D721Med (cell line): ENCODE measurements at regions not wholly inside any gene's neighbourhood (a gene's known extent, or its start where the extent isn't known, plus 50 kb on each side); places are given as distances from the start of the nearest gene placed in this dataset.
"Not testable (repeated sequence)": the region's sequence is repeated elsewhere in the genome, so short reads cannot be mapped to it uniquely, and the experiment has no call there.

Source experiments
- DNase-seq: peaks from one replicate; pipeline ENCODE4 v3.0.0; 2011; ENCODE audit warnings: low spot score; ENCODE audit not compliant: insufficient read length
- FAIRE-seq: peaks from 2 replicates; lab custom pipeline; 2011; peaks lifted over from hg19 to GRCh38; lab: Jason Lieb, UNC
- TF ChIP-seq, protein P1 (sequence below): IDR thresholded peaks from 2 replicates; pipeline ENCODE4 v1.5.1; 2012; ENCODE audit warnings: mild to moderate bottlenecking, control low read depth; ENCODE audit not compliant: insufficient read depth; ENCODE audit errors: missing control alignments

DNA sequence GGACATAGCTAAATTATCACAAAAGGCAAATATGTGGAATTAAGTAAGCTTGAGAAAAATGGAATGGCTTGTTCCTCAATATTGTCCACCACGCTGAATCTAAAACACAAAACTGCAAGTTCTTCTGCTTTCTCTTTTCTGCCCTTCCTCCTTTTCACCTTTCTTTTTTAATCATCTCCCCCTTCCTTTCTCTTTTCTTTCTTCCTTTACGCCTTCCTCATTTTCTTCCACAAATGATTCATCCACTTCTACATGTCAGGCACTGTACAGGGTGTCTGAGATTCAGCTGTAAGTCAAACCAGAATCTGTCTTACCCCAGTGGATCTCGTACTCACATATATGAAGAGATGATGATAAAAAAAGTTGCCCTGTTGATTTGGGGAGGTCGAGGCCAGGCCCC, 1182.5 kb downstream of the MRPL39 start:
- TF ChIP-seq, protein P1, sequence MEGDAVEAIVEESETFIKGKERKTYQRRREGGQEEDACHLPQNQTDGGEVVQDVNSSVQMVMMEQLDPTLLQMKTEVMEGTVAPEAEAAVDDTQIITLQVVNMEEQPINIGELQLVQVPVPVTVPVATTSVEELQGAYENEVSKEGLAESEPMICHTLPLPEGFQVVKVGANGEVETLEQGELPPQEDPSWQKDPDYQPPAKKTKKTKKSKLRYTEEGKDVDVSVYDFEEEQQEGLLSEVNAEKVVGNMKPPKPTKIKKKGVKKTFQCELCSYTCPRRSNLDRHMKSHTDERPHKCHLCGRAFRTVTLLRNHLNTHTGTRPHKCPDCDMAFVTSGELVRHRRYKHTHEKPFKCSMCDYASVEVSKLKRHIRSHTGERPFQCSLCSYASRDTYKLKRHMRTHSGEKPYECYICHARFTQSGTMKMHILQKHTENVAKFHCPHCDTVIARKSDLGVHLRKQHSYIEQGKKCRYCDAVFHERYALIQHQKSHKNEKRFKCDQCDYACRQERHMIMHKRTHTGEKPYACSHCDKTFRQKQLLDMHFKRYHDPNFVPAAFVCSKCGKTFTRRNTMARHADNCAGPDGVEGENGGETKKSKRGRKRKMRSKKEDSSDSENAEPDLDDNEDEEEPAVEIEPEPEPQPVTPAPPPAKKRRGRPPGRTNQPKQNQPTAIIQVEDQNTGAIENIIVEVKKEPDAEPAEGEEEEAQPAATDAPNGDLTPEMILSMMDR, result no peak

DNA sequence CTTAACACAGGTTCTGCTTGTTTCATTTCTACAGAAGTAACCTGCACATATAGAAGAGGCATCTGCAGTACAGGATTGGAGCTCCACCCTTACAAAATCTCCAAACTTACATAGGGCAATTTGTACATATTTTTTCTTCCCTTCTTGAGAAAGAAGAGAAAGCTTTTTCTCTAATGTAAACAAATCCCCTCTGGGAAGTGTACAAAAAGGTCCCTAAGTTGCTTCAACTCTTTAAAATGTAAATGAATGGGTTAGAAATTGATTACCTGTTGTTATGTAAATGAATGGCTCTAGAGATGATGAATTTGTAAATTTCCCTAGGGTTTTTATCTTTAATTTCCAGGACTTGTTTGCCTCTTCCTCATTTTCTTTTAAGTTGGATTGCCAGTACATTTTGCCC, 1183.7 kb downstream of the MRPL39 start:
- FAIRE-seq (no peak), DNase-seq (no peak)
- TF ChIP-seq, protein P1, result no peak

More for the DNA sequence above, 1182.5 kb downstream of the MRPL39 start:
- FAIRE-seq (no peak), DNase-seq (no peak)

DNA sequence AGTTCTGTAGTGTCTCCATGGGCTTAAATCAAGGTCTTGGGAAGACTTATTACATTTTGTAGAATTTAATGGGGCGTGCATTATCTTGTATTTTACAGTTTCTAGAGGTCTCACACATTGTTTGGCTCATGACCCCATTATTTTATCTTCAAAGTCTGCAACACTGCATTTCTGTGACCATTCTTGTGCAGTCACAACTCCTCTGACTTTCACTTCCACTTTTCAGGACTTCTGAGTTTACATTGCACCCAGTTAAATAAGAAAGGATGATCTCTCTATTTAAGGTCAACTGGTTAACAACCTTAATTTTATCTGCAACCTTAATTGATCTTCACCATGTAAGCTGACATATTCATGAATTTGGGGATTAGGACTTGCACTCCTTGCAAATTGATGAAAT, 1186.6 kb downstream of the MRPL39 start:
- TF ChIP-seq, protein P1, result no peak
- DNase-seq, result no peak
- FAIRE-seq, result no peak

DNA sequence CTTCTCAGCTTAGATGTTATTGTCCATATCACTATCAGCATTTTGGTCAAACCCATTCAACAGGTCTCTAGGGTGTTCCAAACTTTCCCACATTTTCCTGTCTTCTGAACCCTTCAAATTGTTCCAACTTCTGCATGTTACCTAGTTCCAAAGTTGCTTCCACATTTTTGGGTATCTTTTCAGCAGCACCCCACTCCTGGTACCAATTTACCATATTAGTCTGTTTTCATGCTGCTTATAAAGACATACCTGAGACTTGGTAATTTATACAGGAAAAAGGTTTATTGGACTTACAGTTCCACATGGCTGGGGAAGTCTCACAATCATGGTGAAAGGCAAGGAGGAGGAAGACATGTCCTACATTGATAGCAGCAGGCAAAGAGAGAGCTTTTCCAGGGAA, 1187.6 kb downstream of the MRPL39 start:
- not testable (repeated sequence) for FAIRE-seq, DNase-seq

DNA sequence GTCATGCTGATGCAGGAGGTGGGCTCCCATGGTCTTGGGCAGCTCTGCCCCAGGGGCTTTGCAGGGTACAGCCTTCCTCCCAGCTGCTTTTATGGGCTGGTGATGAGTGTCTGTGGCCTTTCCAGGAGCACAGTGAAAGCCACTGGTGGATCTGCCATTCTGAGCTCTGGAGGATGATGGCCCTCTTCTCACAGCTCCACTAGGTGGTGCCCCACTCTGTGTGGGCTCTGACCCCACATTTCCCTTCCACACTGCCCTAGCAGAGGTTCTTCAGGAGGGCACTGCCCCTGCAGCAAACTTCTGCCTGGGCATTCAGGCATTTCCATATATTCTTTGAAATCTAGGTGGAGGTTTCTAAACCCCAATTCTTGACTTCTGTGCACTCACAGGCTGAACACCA, 1188.6 kb downstream of the MRPL39 start:
- FAIRE-seq (no peak), DNase-seq (no peak)
- TF ChIP-seq, protein P1, result no peak

DNA sequence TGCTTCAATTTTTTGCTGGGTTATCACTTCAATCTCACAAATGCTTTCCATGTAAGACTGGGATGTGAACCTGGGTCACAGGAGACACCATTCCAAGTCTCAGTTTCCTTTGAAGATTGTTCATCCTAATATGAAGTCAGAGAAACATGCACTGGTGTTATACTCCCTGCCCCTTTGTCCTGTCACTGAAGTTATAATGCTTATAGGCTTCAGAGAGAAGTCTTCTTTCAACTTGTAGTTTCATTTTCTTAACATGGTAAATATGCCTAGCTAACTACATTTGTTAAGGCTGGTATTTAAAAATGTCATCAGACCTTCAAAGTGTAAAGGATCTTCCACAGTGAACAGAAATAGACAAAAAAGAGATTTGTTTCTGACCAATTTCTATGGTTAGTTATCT, 1195.9 kb downstream of the MRPL39 start:
- DNase-seq (no peak), FAIRE-seq (no peak)

DNA sequence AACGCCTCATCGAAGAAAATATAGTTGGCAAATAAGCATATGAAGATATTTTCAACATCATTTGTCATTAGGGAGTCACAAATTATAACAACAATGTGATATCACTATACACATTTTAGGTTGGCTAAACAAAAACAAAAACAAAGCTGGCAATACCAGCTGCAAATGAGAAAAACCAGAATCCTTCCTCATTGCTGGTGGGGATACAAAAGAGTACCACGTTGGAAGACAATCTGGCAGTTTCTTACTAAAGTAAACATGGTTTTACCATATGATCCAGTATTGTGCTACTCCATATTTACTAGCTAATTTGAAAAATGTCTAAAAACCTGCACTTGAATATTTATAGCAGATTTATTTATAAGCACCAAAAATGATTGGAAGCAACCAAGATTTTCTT, 1204.1 kb downstream of the MRPL39 start:
- TF ChIP-seq, protein P1, result no peak
- no peak for FAIRE-seq

More for the DNA sequence above, 1195.9 kb downstream of the MRPL39 start:
- TF ChIP-seq, protein P1, result no peak

DNA sequence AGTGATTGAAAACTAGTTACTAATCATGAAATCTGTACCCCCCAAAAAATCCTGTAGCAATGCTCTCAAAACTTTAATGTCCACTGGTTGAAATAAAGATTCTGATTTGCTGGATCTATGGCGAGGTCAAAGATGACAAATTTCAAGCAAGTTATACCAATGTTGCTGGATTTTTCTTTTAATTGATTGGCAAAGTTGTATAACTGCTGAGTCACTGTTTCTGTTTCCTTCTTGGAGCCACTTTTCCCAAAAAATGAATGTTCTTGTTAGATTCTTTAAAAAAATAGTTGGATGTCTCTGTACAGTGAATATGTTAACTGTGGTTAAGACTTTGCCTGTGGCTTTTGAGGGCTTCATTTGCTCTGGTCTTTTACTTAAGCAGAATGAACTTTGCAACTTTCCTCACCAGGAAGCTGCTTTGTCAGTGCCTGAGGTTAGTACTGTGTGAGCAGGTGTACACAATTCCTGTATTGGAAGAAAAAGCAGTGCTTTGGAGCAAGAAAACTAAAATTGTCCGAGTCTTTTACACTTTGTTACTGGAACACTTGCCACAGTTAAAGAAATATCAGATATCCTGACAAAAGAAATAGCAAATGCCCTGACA, 1211.9 kb downstream of the MRPL39 start:
- DNase-seq, result no peak
- FAIRE-seq, result no peak
- TF ChIP-seq, protein P1, result no peak

More for the DNA sequence above, 1204.1 kb downstream of the MRPL39 start:
- no peak for DNase-seq
